ENCODE measurements at regions not wholly inside any gene's neighbourhood (a gene's known extent, or its start where the extent isn't known, plus 50 kb on each side); places are given as distances from the start of the nearest gene placed in this dataset.
"Not testable (repeated sequence)": the region's sequence is repeated elsewhere in the genome, so short reads cannot be mapped to it uniquely, and the experiment has no call there.

GRCh38 chr2:236473691-236474090 is 95.9 kb upstream of the ACKR3 start:
- H3K79me2 ChIP-seq, result no peaks in the 10 kb centered on the region

DNA sequence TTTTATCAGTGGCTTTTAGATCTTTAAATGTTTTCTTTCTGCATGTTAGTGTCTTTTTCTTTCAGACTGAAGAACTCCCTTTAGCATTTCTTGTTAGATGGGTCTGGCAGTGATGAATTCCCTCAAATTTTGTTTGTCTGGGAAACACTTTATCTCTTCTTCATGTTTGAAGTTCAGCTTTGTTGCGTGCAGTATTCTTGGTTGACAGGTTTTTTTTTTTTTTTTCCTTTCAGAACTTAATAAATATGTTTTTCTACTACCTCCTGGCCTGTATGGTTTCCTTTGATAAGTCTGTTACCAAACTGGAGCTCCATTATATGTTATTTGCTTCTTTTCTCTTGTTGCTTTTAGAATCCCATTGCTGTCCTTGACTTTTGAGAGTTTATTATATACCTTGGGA is 89.8 kb upstream of the ACKR3 start:
- H3K4me1 ChIP-seq, result no peaks in the 10 kb centered on the region
- H3K4me3 ChIP-seq (ENCODE audit: low read depth, low read length), result no peak overlapping the region
- no peaks in the 10 kb centered on the region for H3K27me3 ChIP-seq (ENCODE audit: control insufficient read depth, insufficient read depth, low read length)
- no peaks in the 10 kb centered on the region for H3K9me3 ChIP-seq (ENCODE audit: control insufficient read depth, low read length)
- H3K27ac ChIP-seq, result no peak overlapping the region
- no peak overlapping the region for H3K9ac ChIP-seq
- H3K36me3 ChIP-seq (ENCODE audit: control insufficient read depth, insufficient read depth, low read length), result no peaks in the 10 kb centered on the region
- H2AFZ ChIP-seq, result no peak overlapping the region
- no peak overlapping the region for H3K4me2 ChIP-seq (ENCODE audit: low read length)
- TF ChIP-seq CTCF (IDR thresholded peaks at IDR 0.05), result no peak
- H3K79me2 ChIP-seq, result no peaks in the 10 kb centered on the region

More at GRCh38 chr2:236473691-236474090, 95.9 kb upstream of the ACKR3 start:
- no peaks in the 10 kb centered on the region for H3K36me3 ChIP-seq (ENCODE audit: control insufficient read depth, insufficient read depth, low read length)
- no peak overlapping the region for H3K4me3 ChIP-seq (ENCODE audit: low read depth, low read length)
- H3K27ac ChIP-seq, result no peak overlapping the region
- no peak for TF ChIP-seq CTCF (IDR thresholded peaks at IDR 0.05)
- no peak overlapping the region for H3K9ac ChIP-seq
- no peaks in the 10 kb centered on the region for H3K27me3 ChIP-seq (ENCODE audit: control insufficient read depth, insufficient read depth, low read length)
- no peaks in the 10 kb centered on the region for H3K4me1 ChIP-seq
- H2AFZ ChIP-seq, result no peak overlapping the region
- H3K9me3 ChIP-seq (ENCODE audit: control insufficient read depth, low read length), result no peaks in the 10 kb centered on the region
- no peak overlapping the region for H3K4me2 ChIP-seq (ENCODE audit: low read length)

DNA sequence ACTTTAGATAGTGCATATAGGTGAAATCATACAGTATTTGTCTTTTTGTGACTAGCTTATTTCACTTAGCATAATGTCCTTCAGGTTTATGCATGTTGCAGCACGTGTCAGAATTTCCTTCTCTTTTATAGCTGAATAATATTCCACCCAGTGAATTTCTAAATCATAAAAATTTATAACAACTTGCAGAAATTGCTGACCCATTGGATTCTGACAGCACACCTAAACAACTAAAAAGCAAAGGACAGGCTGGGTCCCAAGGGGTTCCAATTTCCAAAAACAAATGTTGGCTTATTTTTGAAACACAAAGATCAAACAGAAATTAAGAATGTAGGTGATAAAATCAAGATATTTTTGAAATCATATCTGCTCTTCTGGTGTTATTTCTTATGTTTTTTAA is 86.5 kb upstream of the ACKR3 start:
- no peak overlapping the region for H3K9ac ChIP-seq
- no peak overlapping the region for H3K4me2 ChIP-seq (ENCODE audit: low read length)
- no peak for TF ChIP-seq CTCF (IDR thresholded peaks at IDR 0.05)
- H3K36me3 ChIP-seq (ENCODE audit: control insufficient read depth, insufficient read depth, low read length), result no peaks in the 10 kb centered on the region
- H3K79me2 ChIP-seq, result no peaks in the 10 kb centered on the region
- no peaks in the 10 kb centered on the region for H3K9me3 ChIP-seq (ENCODE audit: control insufficient read depth, low read length)
- H3K27me3 ChIP-seq (ENCODE audit: control insufficient read depth, insufficient read depth, low read length), result no peaks in the 10 kb centered on the region
- no peaks in the 10 kb centered on the region for H3K4me1 ChIP-seq
- no peak overlapping the region for H3K4me3 ChIP-seq (ENCODE audit: low read depth, low read length)
- no peak overlapping the region for H3K27ac ChIP-seq
- no peak overlapping the region for H2AFZ ChIP-seq

GRCh38 chr2:236485519-236485918 is 84.1 kb upstream of the ACKR3 start:
- no peaks in the 10 kb centered on the region for H3K4me1 ChIP-seq
- H3K79me2 ChIP-seq, result no peaks in the 10 kb centered on the region
- no peaks in the 10 kb centered on the region for H3K9me3 ChIP-seq (ENCODE audit: control insufficient read depth, low read length)
- no peak overlapping the region for H3K4me2 ChIP-seq (ENCODE audit: low read length)
- H3K27ac ChIP-seq, result no peak overlapping the region
- H2AFZ ChIP-seq, result no peak overlapping the region
- no peaks in the 10 kb centered on the region for H3K27me3 ChIP-seq (ENCODE audit: control insufficient read depth, insufficient read depth, low read length)
- H3K36me3 ChIP-seq (ENCODE audit: control insufficient read depth, insufficient read depth, low read length), result no peaks in the 10 kb centered on the region
- H3K4me3 ChIP-seq (ENCODE audit: low read depth, low read length), result no peak overlapping the region
- no peak overlapping the region for H3K9ac ChIP-seq
- TF ChIP-seq CTCF (IDR thresholded peaks at IDR 0.05), result no peak

DNA sequence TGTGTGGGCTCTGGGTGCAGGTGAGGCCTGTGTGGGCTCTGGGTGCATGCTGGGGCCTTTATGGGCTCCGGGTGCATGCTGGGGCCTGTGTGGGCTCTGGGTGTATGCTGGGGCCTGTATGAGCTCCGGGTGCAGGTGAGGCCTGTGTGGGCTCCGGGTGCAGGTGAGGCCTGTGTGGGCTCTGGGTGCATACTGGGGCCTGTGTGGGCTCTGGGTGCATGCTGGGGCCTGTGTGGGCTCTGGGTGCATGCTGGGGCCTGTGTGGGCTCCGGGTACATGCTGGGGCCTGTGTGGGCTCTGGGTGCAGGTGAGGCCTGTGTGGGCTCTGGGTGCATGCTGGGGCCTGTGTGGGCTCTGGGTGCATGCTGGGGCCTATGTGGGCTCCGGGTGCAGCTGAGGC is 80.5 kb upstream of the ACKR3 start:
- not testable (repeated sequence) for H2AFZ ChIP-seq; H3K4me2 ChIP-seq (ENCODE audit: low read length); H3K27me3 ChIP-seq (ENCODE audit: control insufficient read depth, insufficient read depth, low read length); H3K4me3 ChIP-seq (ENCODE audit: low read depth, low read length); H3K36me3 ChIP-seq (ENCODE audit: control insufficient read depth, insufficient read depth, low read length); H3K9ac ChIP-seq; H3K9me3 ChIP-seq (ENCODE audit: control insufficient read depth, low read length); H3K27ac ChIP-seq; H3K79me2 ChIP-seq; H3K4me1 ChIP-seq

All from parathyroid adenoma (tissue), 2 donors.